ENCODE measurements at regions not wholly inside any gene's neighbourhood (a gene's known extent, or its start where the extent isn't known, plus 50 kb on each side); places are given as distances from the start of the nearest gene placed in this dataset.

- DNase-seq, result no peak
These were observed 400.8 kb upstream of the IRX4 start for GRCh38 chr5:2283481-2284045.

- no peak for DNase-seq
These were observed 400.2 kb upstream of the IRX4 start for GRCh38 chr5:2282893-2283292.

GRCh38 chr5:2282034-2282690 is 399.4 kb upstream of the IRX4 start:
- no peak for DNase-seq

- DNase-seq, result no peak
These were observed 398.7 kb upstream of the IRX4 start for GRCh38 chr5:2281446-2281845.

- no peak for DNase-seq
These were observed 397.6 kb upstream of the IRX4 start for GRCh38 chr5:2280318-2280717.

- no peak for DNase-seq
These were observed 396.2 kb upstream of the IRX4 start for GRCh38 chr5:2278825-2279456.

- DNase-seq, result no peak
These were observed 395.2 kb upstream of the IRX4 start for GRCh38 chr5:2277886-2278285.

GRCh38 chr5:2276101-2276500 is 393.4 kb upstream of the IRX4 start:
- no peak for DNase-seq

GRCh38 chr5:2272755-2273154 is 390.0 kb upstream of the IRX4 start:
- DNase-seq, result no peak

- no peak for DNase-seq
These were observed 389.3 kb upstream of the IRX4 start for GRCh38 chr5:2272039-2272438.

GRCh38 chr5:2271316-2271715 is 388.6 kb upstream of the IRX4 start:
- no peak for DNase-seq

GRCh38 chr5:2270467-2270866 is 387.7 kb upstream of the IRX4 start:
- no peak for DNase-seq

GRCh38 chr5:2269656-2270055 is 386.9 kb upstream of the IRX4 start:
- DNase-seq, result no peak

GRCh38 chr5:2267991-2268390 is 385.3 kb upstream of the IRX4 start:
- DNase-seq, result no peak

GRCh38 chr5:2266641-2267240 is 384.0 kb upstream of the IRX4 start:
- DNase-seq, result no peak

- no peak for DNase-seq
These were observed 382.6 kb upstream of the IRX4 start for GRCh38 chr5:2265341-2265740.

GRCh38 chr5:2263763-2264162 is 381.0 kb upstream of the IRX4 start:
- no peak for DNase-seq

- no peak for DNase-seq
These were observed 379.9 kb upstream of the IRX4 start for GRCh38 chr5:2262620-2263019.

- DNase-seq, result no peak
These were observed 378.4 kb upstream of the IRX4 start for GRCh38 chr5:2261004-2261703.

- DNase-seq, result no peak
These were observed 377.7 kb upstream of the IRX4 start for GRCh38 chr5:2260211-2261003.

GRCh38 chr5:2259494-2260107 is 376.9 kb upstream of the IRX4 start:
- no peak for DNase-seq

GRCh38 chr5:2258861-2259260 is 376.1 kb upstream of the IRX4 start:
- no peak for DNase-seq

Data from NCI-H510A (cell line).